ENCODE measurements at regions not wholly inside any gene's neighbourhood (a gene's known extent, or its start where the extent isn't known, plus 50 kb on each side); places are given as distances from the start of the nearest gene placed in this dataset.

GRCh38 chr6:150651808-150652470 is 52.3 kb downstream of the PLEKHG1 start:
- H3K9me3 ChIP-seq (ENCODE audit: insufficient read depth, low read length) = no peaks in the 10 kb centered on the region
- DNase-seq (ENCODE audit: low read depth, low spot score) = no peak
- TF ChIP-seq ZNF274 (IDR thresholded peaks at IDR 0.05; ENCODE audit: low read depth, low read length) (no peak), SUZ12 (IDR thresholded peaks at IDR 0.05; ENCODE audit: extremely low read depth, insufficient read depth, insufficient read length) (no peak), YY1 (IDR thresholded peaks at IDR 0.05; ENCODE audit: insufficient read depth, insufficient read length) (no peak)
- H3K4me1 ChIP-seq (ENCODE audit: insufficient read depth, insufficient read length) = no peaks in the 10 kb centered on the region
- H3K9ac ChIP-seq (ENCODE audit: insufficient read length, low read depth) = no peak overlapping the region
- H3K4me3 ChIP-seq (ENCODE audit: insufficient read length, low read depth) = no peak overlapping the region
- H3K27me3 ChIP-seq (ENCODE audit: insufficient read depth, insufficient read length) = no peaks in the 10 kb centered on the region
- H3K36me3 ChIP-seq (ENCODE audit: insufficient read depth, insufficient read length, low read length) = no peaks in the 10 kb centered on the region

- Histone ChIP-seq H3K36me3 (ENCODE audit: insufficient read depth, insufficient read length, low read length) (no peaks in the 10 kb centered on the region), H3K27me3 (ENCODE audit: insufficient read depth, insufficient read length) (no peaks in the 10 kb centered on the region), H3K9ac (ENCODE audit: insufficient read length, low read depth) (no peak overlapping the region), H3K9me3 (ENCODE audit: insufficient read depth, low read length) (no peaks in the 10 kb centered on the region), H3K4me3 (ENCODE audit: insufficient read length, low read depth) (no peak overlapping the region), H3K4me1 (ENCODE audit: insufficient read depth, insufficient read length) (no peaks in the 10 kb centered on the region)
- no peak for DNase-seq (ENCODE audit: low read depth, low spot score)
- TF ChIP-seq SUZ12 (IDR thresholded peaks at IDR 0.05; ENCODE audit: extremely low read depth, insufficient read depth, insufficient read length) = no peak
- TF ChIP-seq ZNF274 (IDR thresholded peaks at IDR 0.05; ENCODE audit: low read depth, low read length) = no peak
- no peak for TF ChIP-seq YY1 (IDR thresholded peaks at IDR 0.05; ENCODE audit: insufficient read depth, insufficient read length)
Observed at GRCh38 chr6:150652848-150653613, 53.3 kb downstream of the PLEKHG1 start.

GRCh38 chr6:150654608-150655007 is 54.9 kb downstream of the PLEKHG1 start:
- Histone ChIP-seq H3K27me3 (ENCODE audit: insufficient read depth, insufficient read length) (no peaks in the 10 kb centered on the region), H3K9me3 (ENCODE audit: insufficient read depth, low read length) (no peaks in the 10 kb centered on the region), H3K9ac (ENCODE audit: insufficient read length, low read depth) (no peak overlapping the region), H3K4me3 (ENCODE audit: insufficient read length, low read depth) (no peak overlapping the region), H3K4me1 (ENCODE audit: insufficient read depth, insufficient read length) (no peaks in the 10 kb centered on the region), H3K36me3 (ENCODE audit: insufficient read depth, insufficient read length, low read length) (no peaks in the 10 kb centered on the region)
- DNase-seq (ENCODE audit: low read depth, low spot score) = no peak
- TF ChIP-seq YY1 (IDR thresholded peaks at IDR 0.05; ENCODE audit: insufficient read depth, insufficient read length) = no peak
- TF ChIP-seq SUZ12 (IDR thresholded peaks at IDR 0.05; ENCODE audit: extremely low read depth, insufficient read depth, insufficient read length) = no peak
- no peak for TF ChIP-seq ZNF274 (IDR thresholded peaks at IDR 0.05; ENCODE audit: low read depth, low read length)

- DNase-seq (ENCODE audit: low read depth, low spot score) = no peak
- no peak overlapping the region for H3K4me3 ChIP-seq (ENCODE audit: insufficient read length, low read depth)
- H3K27me3 ChIP-seq (ENCODE audit: insufficient read depth, insufficient read length) = no peaks in the 10 kb centered on the region
- no peak for TF ChIP-seq SUZ12 (IDR thresholded peaks at IDR 0.05; ENCODE audit: extremely low read depth, insufficient read depth, insufficient read length)
- TF ChIP-seq ZNF274 (IDR thresholded peaks at IDR 0.05; ENCODE audit: low read depth, low read length) = no peak
- no peak for TF ChIP-seq YY1 (IDR thresholded peaks at IDR 0.05; ENCODE audit: insufficient read depth, insufficient read length)
- H3K4me1 ChIP-seq (ENCODE audit: insufficient read depth, insufficient read length) = no peaks in the 10 kb centered on the region
- no peak overlapping the region for H3K9ac ChIP-seq (ENCODE audit: insufficient read length, low read depth)
- H3K36me3 ChIP-seq (ENCODE audit: insufficient read depth, insufficient read length, low read length) = no peaks in the 10 kb centered on the region
- H3K9me3 ChIP-seq (ENCODE audit: insufficient read depth, low read length) = no peaks in the 10 kb centered on the region
Observed at GRCh38 chr6:150656156-150656555, 56.5 kb downstream of the PLEKHG1 start.

- DNase-seq (ENCODE audit: low read depth, low spot score) = no peak
- no peak overlapping the region for H3K4me3 ChIP-seq (ENCODE audit: insufficient read length, low read depth)
- H3K4me1 ChIP-seq (ENCODE audit: insufficient read depth, insufficient read length) = no peaks in the 10 kb centered on the region
- no peaks in the 10 kb centered on the region for H3K36me3 ChIP-seq (ENCODE audit: insufficient read depth, insufficient read length, low read length)
- H3K27me3 ChIP-seq (ENCODE audit: insufficient read depth, insufficient read length) = no peaks in the 10 kb centered on the region
- no peak overlapping the region for H3K9ac ChIP-seq (ENCODE audit: insufficient read length, low read depth)
- no peaks in the 10 kb centered on the region for H3K9me3 ChIP-seq (ENCODE audit: insufficient read depth, low read length)
- TF ChIP-seq SUZ12 (IDR thresholded peaks at IDR 0.05; ENCODE audit: extremely low read depth, insufficient read depth, insufficient read length) (no peak), ZNF274 (IDR thresholded peaks at IDR 0.05; ENCODE audit: low read depth, low read length) (no peak), YY1 (IDR thresholded peaks at IDR 0.05; ENCODE audit: insufficient read depth, insufficient read length) (no peak)
Observed at GRCh38 chr6:150658421-150658820, 58.7 kb downstream of the PLEKHG1 start.

- no peak overlapping the region for H3K4me3 ChIP-seq (ENCODE audit: insufficient read length, low read depth)
- no peak overlapping the region for H3K9ac ChIP-seq (ENCODE audit: insufficient read length, low read depth)
- TF ChIP-seq SUZ12 (IDR thresholded peaks at IDR 0.05; ENCODE audit: extremely low read depth, insufficient read depth, insufficient read length) (no peak), ZNF274 (IDR thresholded peaks at IDR 0.05; ENCODE audit: low read depth, low read length) (no peak), YY1 (IDR thresholded peaks at IDR 0.05; ENCODE audit: insufficient read depth, insufficient read length) (no peak)
- no peak for DNase-seq (ENCODE audit: low read depth, low spot score)
- no peaks in the 10 kb centered on the region for H3K27me3 ChIP-seq (ENCODE audit: insufficient read depth, insufficient read length)
- H3K9me3 ChIP-seq (ENCODE audit: insufficient read depth, low read length) = no peaks in the 10 kb centered on the region
- H3K36me3 ChIP-seq (ENCODE audit: insufficient read depth, insufficient read length, low read length) = no peaks in the 10 kb centered on the region
- no peaks in the 10 kb centered on the region for H3K4me1 ChIP-seq (ENCODE audit: insufficient read depth, insufficient read length)
Observed at GRCh38 chr6:150659046-150659763, 59.5 kb downstream of the PLEKHG1 start.
